OCI-LY7 (cell line): ENCODE measurements at regions not wholly inside any gene's neighbourhood (a gene's known extent, or its start where the extent isn't known, plus 50 kb on each side); places are given as distances from the start of the nearest gene placed in this dataset.

ENCODE experiments used
- BruUV-seq: library from RNA; stranded (reverse); fragments of 400-500 nt; replicated peaks from 2 replicates; lab custom pipeline; 2021; lab: Mats Ljungman, UMichigan
- CTCF ChIA-PET: fragments of 300-600 bp; sonication (Branson Sonifier 250); formaldehyde crosslinking; loops from one replicate; lab custom pipeline; 2022; ENCODE audit warnings: antibody characterized with exemption; ENCODE audit not compliant: unreplicated experiment; lab: Charles Lee
- POLR2A ChIA-PET: fragments of 300-600 bp; sonication (Branson Sonifier 250); formaldehyde crosslinking; loops from one replicate; lab custom pipeline; 2022; ENCODE audit warnings: antibody characterized with exemption; lab: Charles Lee
- DNase-seq: peaks from one replicate; pipeline ENCODE4 v3.0.0-alpha.2; 2015; ENCODE audit warnings: low spot score
- H2AFZ ChIP-seq: fragments of 200-600 bp; sonication (generic), shearing (Covaris generic); 2 replicates; pipeline ENCODE4 v1.6.1; 2014; ENCODE audit warnings: mild to moderate bottlenecking, antibody characterized with exemption, low read length, moderate library complexity
- H3K27ac ChIP-seq: fragments of 200-600 bp; sonication (generic); 2 replicates; pipeline ENCODE4 v1.5.1; 2014; ENCODE audit warnings: mixed run types, low read depth, mild to moderate bottlenecking, moderate library complexity, low read length, inconsistent platforms; ENCODE audit not compliant: poor library complexity, severe bottlenecking
- H3K36me3 ChIP-seq: fragments of 200-600 bp; sonication (generic); 2 replicates; pipeline ENCODE4 v1.6.1; 2014; ENCODE audit warnings: mild to moderate bottlenecking, antibody characterized with exemption, low read length, moderate library complexity, mixed read lengths; ENCODE audit not compliant: insufficient read depth
- H3K4me1 ChIP-seq: fragments of 200-600 bp; sonication (generic); 2 replicates; pipeline ENCODE4 v1.5.1; 2014; ENCODE audit warnings: mild to moderate bottlenecking, low read length; ENCODE audit not compliant: insufficient read depth, poor library complexity, severe bottlenecking
- H3K4me2 ChIP-seq: fragments of 200-600 bp; sonication (generic); 2 replicates; pipeline ENCODE4 v1.6.1; 2014; ENCODE audit warnings: mild to moderate bottlenecking, low read length
- H3K4me3 ChIP-seq: fragments of 200-600 bp; sonication (generic); 2 replicates; pipeline ENCODE4 v1.5.1; 2014; ENCODE audit warnings: mild to moderate bottlenecking, low read depth, low read length; ENCODE audit not compliant: poor library complexity, severe bottlenecking
- H3K79me2 ChIP-seq: fragments of 200-600 bp; sonication (generic); 2 replicates; pipeline ENCODE4 v1.6.1; 2016; ENCODE audit warnings: low read depth, mild to moderate bottlenecking, low read length, moderate library complexity, mixed read lengths; ENCODE audit not compliant: insufficient read depth
- H3K9me2 ChIP-seq: fragments of 200-600 bp; sonication (generic); 2 replicates; pipeline ENCODE4 v1.6.1; 2016; ENCODE audit warnings: mild to moderate bottlenecking, low read length, mixed read lengths; ENCODE audit not compliant: insufficient read depth
- H3K9me3 ChIP-seq: fragments of 200-600 bp; sonication (generic); 2 replicates; pipeline ENCODE4 v1.6.1; 2014; ENCODE audit warnings: mild to moderate bottlenecking, mixed run types, low read length, mixed read lengths
- H4K20me1 ChIP-seq: fragments of 200-600 bp; sonication (generic); 2 replicates; pipeline ENCODE4 v1.6.1; 2014; ENCODE audit warnings: mild to moderate bottlenecking, antibody characterized with exemption, low read length, moderate library complexity, mixed read lengths; ENCODE audit not compliant: insufficient read depth
- CTCF ChIP-seq: fragments of 200-600 bp; sonication (generic); conservative IDR thresholded peaks from 2 replicates; pipeline ENCODE4 v1.5.1; 2014; ENCODE audit warnings: mild to moderate bottlenecking, antibody characterized with exemption, low read length, moderate library complexity, mixed read lengths
- EZH2phosphoT487 ChIP-seq: fragments of 200-600 bp; sonication (generic); IDR thresholded peaks from 2 replicates; pipeline ENCODE4 v1.6.1; 2018; ENCODE audit warnings: low read depth, borderline replicate concordance, mild to moderate bottlenecking, mixed run types, antibody characterized with exemption, low read length, moderate library complexity, mixed read lengths
- intact Hi-C: fragments of 100-400 bp; cut with micrococcal nuclease; formaldehyde crosslinking; loops from one replicate; pipeline ENCODE4 v1.10.0; 2022; ENCODE audit not compliant: unreplicated experiment

- no peaks in the 10 kb centered on the region for H3K9me3 ChIP-seq
- H3K36me3 ChIP-seq: no peaks in the 10 kb centered on the region
- H3K27ac ChIP-seq: no peak overlapping the region
- H4K20me1 ChIP-seq: no peaks in the 10 kb centered on the region
- no peak for TF ChIP-seq CTCF
- DNase-seq: no peak
- ChIA-PET POLR2A (interaction anchor here (1.7 kb wide), 1 partner anchor 45 kb away, joined by 4 read pairs; no protein-coding TSS in a partner anchor), CTCF (no interaction called here)
- intact Hi-C loops: loop anchor here (10.0 kb wide), 1 partner anchor 192 kb away; no protein-coding TSS in a partner anchor
- H3K4me1 ChIP-seq: peaks cover 30% of the 10 kb centered on the region
- no TSS peak for BruUV-seq
- no peak overlapping the region for H2AFZ ChIP-seq
- no peak overlapping the region for H3K4me2 ChIP-seq
- H3K9me2 ChIP-seq: no peaks in the 10 kb centered on the region
- H3K79me2 ChIP-seq: no peaks in the 10 kb centered on the region
- H3K4me3 ChIP-seq: no peak overlapping the region
Measured at GRCh38 chr13:33996636-33997035, 178.7 kb downstream of the RFC3 start.

GRCh38 chr13:33997574-33997973, 179.6 kb downstream of the RFC3 start:
- Histone ChIP-seq H3K9me2 (no peaks in the 10 kb centered on the region), H2AFZ (no peak overlapping the region), H3K27ac (no peak overlapping the region), H3K4me1 (peaks cover 20% of the 10 kb centered on the region), H3K4me3 (no peak overlapping the region), H3K9me3 (no peaks in the 10 kb centered on the region), H3K36me3 (no peaks in the 10 kb centered on the region), H3K79me2 (no peaks in the 10 kb centered on the region), H3K4me2 (no peak overlapping the region), H4K20me1 (no peaks in the 10 kb centered on the region)
- ChIA-PET POLR2A (interaction anchor here (0.8 to 1.6 kb wide), 2 partner anchors 13 to 42 kb away, joined by 3 to 5 read pairs; no protein-coding TSS in a partner anchor), CTCF (no interaction called here)
- intact Hi-C loops: loop anchor here (10.0 kb wide), 1 partner anchor 193 kb away; no protein-coding TSS in a partner anchor
- TF ChIP-seq CTCF: no peak
- TF ChIP-seq EZH2phosphoT487: no peak
- DNase-seq: no peak
- no TSS peak for BruUV-seq

- no peak overlapping the region for H3K27ac ChIP-seq
- no peaks in the 10 kb centered on the region for H3K9me2 ChIP-seq
- H3K4me2 ChIP-seq: no peak overlapping the region
- no peaks in the 10 kb centered on the region for H3K79me2 ChIP-seq
- DNase-seq: no peak
- H3K4me3 ChIP-seq: no peak overlapping the region
- TF ChIP-seq EZH2phosphoT487: no peak
- no peak for TF ChIP-seq CTCF
- intact Hi-C loops: loop anchor here (10.0 kb wide), 1 partner anchor 195 kb away; no protein-coding TSS in a partner anchor
- no peak overlapping the region for H2AFZ ChIP-seq
- no peaks in the 10 kb centered on the region for H4K20me1 ChIP-seq
- no peaks in the 10 kb centered on the region for H3K36me3 ChIP-seq
- CTCF ChIA-PET: no interaction called here
- BruUV-seq: no TSS peak
- POLR2A ChIA-PET: interaction anchor here (0.5 to 0.9 kb wide), 3 partner anchors 24 to 271 kb away, joined by 3 read pairs; no protein-coding TSS in a partner anchor
- H3K9me3 ChIP-seq: no peaks in the 10 kb centered on the region
- H3K4me1 ChIP-seq: peaks cover 5% of the 10 kb centered on the region
Measured at GRCh38 chr13:33999811-34000605, 182.1 kb downstream of the RFC3 start.
